ENCODE measurements at regions not wholly inside any gene's neighbourhood (a gene's known extent, or its start where the extent isn't known, plus 50 kb on each side); places are given as distances from the start of the nearest gene placed in this dataset.

- Histone ChIP-seq H3K9me3 (ENCODE audit: control insufficient read depth, insufficient read depth, low read length) (no peaks in the 10 kb centered on the region; the same call in 1 of the 2 replicates), H4K20me1 (ENCODE audit: insufficient read depth, low read length) (no peaks in the 10 kb centered on the region), H3K4me1 (ENCODE audit: control insufficient read depth, insufficient read depth, low read length) (no peaks in the 10 kb centered on the region), H3K9me1 (ENCODE audit: insufficient read depth, low read length) (no peaks in the 10 kb centered on the region), H3K4me3 (ENCODE audit: insufficient read depth, low read depth, low read length) (no peak overlapping the region), H3K27me3 (ENCODE audit: control insufficient read depth, insufficient read depth, low read length) (no peaks in the 10 kb centered on the region), H4K8ac (ENCODE audit: low read depth in 2 of 2, low read length in 2 of 2) (no peak overlapping the region), H2BK5ac (ENCODE audit: low read depth, low read length, poor library complexity, severe bottlenecking) (no peak overlapping the region), H3K36me3 (ENCODE audit: control insufficient read depth, insufficient read depth, low read length) (no peaks in the 10 kb centered on the region), H2AK9ac (replicated peaks; ENCODE audit: low read depth, low read length, poor library complexity) (no peak overlapping the region), H3K18ac (ENCODE audit: low read depth, low read length) (no peak overlapping the region), H2AFZ (replicated peaks; ENCODE audit: low read length, poor library complexity) (no peak overlapping the region), H3K4ac (ENCODE audit: low read depth, low read length) (no peak overlapping the region), H3K27ac (ENCODE audit: insufficient read depth, low read length) (no peak overlapping the region), H4K91ac (ENCODE audit: insufficient read depth, low read depth, low read length) (no peak overlapping the region), H2AK5ac (ENCODE audit: low read depth, low read length) (no peak overlapping the region), H3K23ac (ENCODE audit: low read depth, low read length) (no peak overlapping the region), H2BK15ac (ENCODE audit: low read depth, low read length) (no peak overlapping the region), H3K56ac (ENCODE audit: extremely low read depth, insufficient read depth, low read length) (no peak overlapping the region), H3K79me1 (ENCODE audit: low read depth in 1 of 2, low read length in 2 of 2) (no peaks in the 10 kb centered on the region), H2BK120ac (ENCODE audit: low read depth, low read length) (no peak overlapping the region), H3K4me2 (ENCODE audit: low read depth, low read length) (no peak overlapping the region), H3K9ac (ENCODE audit: low read depth, low read length) (no peak overlapping the region), H3K14ac (replicated peaks; ENCODE audit: low read depth, low read length) (no peak overlapping the region), H4K5ac (ENCODE audit: low read depth, low read length) (no peak overlapping the region), H2BK20ac (ENCODE audit: low read depth, low read length) (no peak overlapping the region)
- in situ Hi-C loops (cut with MboI; ENCODE audit: low sequenced_read_pairs), result no loop called here
- BruUV-seq (replicated peaks), result no TSS peak
- TF ChIP-seq RFX5 (IDR thresholded peaks at IDR 0.05; ENCODE audit: low read depth, low read length) (no peak), CEBPB (IDR thresholded peaks at IDR 0.05; ENCODE audit: low read depth, low read length) (no peak), NFE2L2 (IDR thresholded peaks at IDR 0.05; ENCODE audit: low read depth, low read length) (no peak), USF2 (IDR thresholded peaks at IDR 0.05; ENCODE audit: low read depth, low read length) (no peak), ELK1 (IDR thresholded peaks at IDR 0.05; ENCODE audit: borderline replicate concordance, low read depth, low read length) (no peak), RCOR1 (IDR thresholded peaks at IDR 0.05; ENCODE audit: insufficient replicate concordance, low read length) (no peak), MAFK (IDR thresholded peaks at IDR 0.05; ENCODE audit: low read depth, low read length) (no peak), CTCF (conservative IDR thresholded peaks at IDR 0.05; ENCODE audit: low read depth, low read length) (no peak), MXI1 (IDR thresholded peaks at IDR 0.05; ENCODE audit: borderline replicate concordance, low read depth, low read length) (no peak), FOS (IDR thresholded peaks at IDR 0.05; ENCODE audit: low read depth, low read length) (no peak), MAZ (IDR thresholded peaks at IDR 0.05; ENCODE audit: borderline replicate concordance, low read depth, low read length) (no peak), POLR2A (IDR thresholded peaks at IDR 0.05; ENCODE audit: low read depth, low read length) (no peak), CHD1 (IDR thresholded peaks at IDR 0.05; ENCODE audit: low read depth, low read length) (no peak), SMC3 (IDR thresholded peaks at IDR 0.05; ENCODE audit: low read depth, low read length) (no peak), BHLHE40 (IDR thresholded peaks at IDR 0.05; ENCODE audit: low read depth, low read length) (no peak)
- intact Hi-C loops (cut with micrococcal nuclease), result no loop called here
- DNase-seq (no peak), ATAC-seq (ENCODE audit: low read depth) (no peak)
- dilution Hi-C loops (cut with HindIII; ENCODE audit: low sequenced_read_pairs, unreplicated experiment), result no loop called here
- ChIA-PET CTCF (no interaction called here), POLR2A (ENCODE audit: unreplicated experiment) (no interaction called here)
- no CpG with 5 or more reads among the region's 1 CpG for WGBS, 2 experiments (ENCODE audit: extremely low coverage in 2 of 2, insufficient read length in 1 of 2)
Observed at GRCh38 chr16:73584157-73584556, 536.2 kb upstream of the ZFHX3 start.
